Stomach (tissue), 4 donors: ENCODE measurements at regions not wholly inside any gene's neighbourhood (a gene's known extent, or its start where the extent isn't known, plus 50 kb on each side); places are given as distances from the start of the nearest gene placed in this dataset.

Source experiments
- POLR2A ChIP-seq, 4 donors: fragments of 450-650 bp; IDR thresholded peaks; one replicate each; pipeline ENCODE4 v1.6.1; 2016; ENCODE audit warnings: antibody characterized with exemption in 4 of 4, control low read depth in 2 of 4, mild to moderate bottlenecking in 1 of 4, moderate library complexity in 1 of 4
- POLR2AphosphoS5 ChIP-seq, 3 donors: sonication (generic); formaldehyde crosslinking; IDR thresholded peaks; one replicate each; pipeline ENCODE4 v1.6.1; 2016; ENCODE audit warnings: antibody characterized with exemption in 3 of 3
- TF ChIP-seq, protein P1 (sequence below), 7 experiments: fragments of 450-650 bp in 4 of 7; fragments of 200-600 bp in 3 of 7; sonication (generic) in 3 of 7; IDR thresholded peaks; one replicate each; pipeline ENCODE4 v1.5.1; 2016 to 2019; ENCODE audit warnings: antibody characterized with exemption in 7 of 7, control low read depth in 2 of 7, mild to moderate bottlenecking in 1 of 7

DNA sequence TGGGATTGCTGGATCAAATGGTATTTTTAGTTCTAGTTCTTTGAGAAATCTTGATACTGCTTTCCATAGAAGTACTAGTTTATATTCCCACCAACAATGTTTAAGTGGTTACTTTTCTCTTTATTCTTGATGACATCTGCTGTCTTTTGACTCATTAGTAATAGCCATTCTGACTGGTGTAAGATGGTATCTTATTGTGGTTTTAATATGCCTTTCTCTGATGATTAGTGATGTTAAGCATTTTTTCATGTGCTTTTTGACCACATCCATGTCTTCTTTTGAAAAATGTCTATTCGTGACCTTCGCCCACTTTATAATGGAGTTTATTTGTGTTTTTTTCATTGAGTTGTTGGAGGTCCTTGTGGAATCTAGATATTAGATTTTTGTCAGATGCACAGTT, 865.7 kb downstream of the SLC6A15 start:
- TF ChIP-seq, protein P1, sequence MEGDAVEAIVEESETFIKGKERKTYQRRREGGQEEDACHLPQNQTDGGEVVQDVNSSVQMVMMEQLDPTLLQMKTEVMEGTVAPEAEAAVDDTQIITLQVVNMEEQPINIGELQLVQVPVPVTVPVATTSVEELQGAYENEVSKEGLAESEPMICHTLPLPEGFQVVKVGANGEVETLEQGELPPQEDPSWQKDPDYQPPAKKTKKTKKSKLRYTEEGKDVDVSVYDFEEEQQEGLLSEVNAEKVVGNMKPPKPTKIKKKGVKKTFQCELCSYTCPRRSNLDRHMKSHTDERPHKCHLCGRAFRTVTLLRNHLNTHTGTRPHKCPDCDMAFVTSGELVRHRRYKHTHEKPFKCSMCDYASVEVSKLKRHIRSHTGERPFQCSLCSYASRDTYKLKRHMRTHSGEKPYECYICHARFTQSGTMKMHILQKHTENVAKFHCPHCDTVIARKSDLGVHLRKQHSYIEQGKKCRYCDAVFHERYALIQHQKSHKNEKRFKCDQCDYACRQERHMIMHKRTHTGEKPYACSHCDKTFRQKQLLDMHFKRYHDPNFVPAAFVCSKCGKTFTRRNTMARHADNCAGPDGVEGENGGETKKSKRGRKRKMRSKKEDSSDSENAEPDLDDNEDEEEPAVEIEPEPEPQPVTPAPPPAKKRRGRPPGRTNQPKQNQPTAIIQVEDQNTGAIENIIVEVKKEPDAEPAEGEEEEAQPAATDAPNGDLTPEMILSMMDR (IDR thresholded peaks at IDR 0.05) = no peak
- TF ChIP-seq POLR2AphosphoS5 (IDR thresholded peaks at IDR 0.05) (no peak), POLR2A (IDR thresholded peaks at IDR 0.05) (no peak)
